Spinal cord (tissue), 9 donors: ENCODE measurements at regions not wholly inside any gene's neighbourhood (a gene's known extent, or its start where the extent isn't known, plus 50 kb on each side); places are given as distances from the start of the nearest gene placed in this dataset.
A peak's percentile ranks its signal among the peaks of the same experiment; 100 is the strongest.

Experiments
- DNase-seq, 6 donors: peaks; one replicate each; pipeline versions ENCODE4 v3.0.0 to v3.0.0-alpha.2; 2013 to 2015; ENCODE audit warnings: low spot score in 6 of 6, low read depth in 4 of 6
- H3K27ac ChIP-seq: one replicate; pipeline ENCODE4 v1.5.1; 2013; ENCODE audit warnings: low read depth, low read length, control low read depth
- H3K27me3 ChIP-seq: one replicate; pipeline ENCODE4 v1.6.1; 2013; ENCODE audit warnings: low read length; ENCODE audit not compliant: control insufficient read depth, insufficient read depth
- H3K36me3 ChIP-seq: one replicate; pipeline ENCODE4 v1.6.1; 2013; ENCODE audit warnings: low read length; ENCODE audit not compliant: control insufficient read depth, insufficient read depth
- H3K4me1 ChIP-seq: one replicate; pipeline ENCODE4 v1.6.1; 2013; ENCODE audit warnings: low read length; ENCODE audit not compliant: control insufficient read depth, insufficient read depth
- H3K4me3 ChIP-seq: one replicate; pipeline ENCODE4 v1.5.1; 2013; ENCODE audit warnings: low read depth, low read length, control low read depth
- H3K9me3 ChIP-seq: one replicate; pipeline ENCODE4 v1.6.1; 2013; ENCODE audit warnings: low read length; ENCODE audit not compliant: control insufficient read depth, insufficient read depth
- WGBS: methylation state at CpG from one replicate; pipeline ENCODE4 v1.1.5; 2013; ENCODE audit warnings: missing lambda C conversion rate; ENCODE audit not compliant: insufficient coverage; 5-methylcytosine and 5-hydroxymethylcytosine counted together
- donor health status: healthy.

DNA sequence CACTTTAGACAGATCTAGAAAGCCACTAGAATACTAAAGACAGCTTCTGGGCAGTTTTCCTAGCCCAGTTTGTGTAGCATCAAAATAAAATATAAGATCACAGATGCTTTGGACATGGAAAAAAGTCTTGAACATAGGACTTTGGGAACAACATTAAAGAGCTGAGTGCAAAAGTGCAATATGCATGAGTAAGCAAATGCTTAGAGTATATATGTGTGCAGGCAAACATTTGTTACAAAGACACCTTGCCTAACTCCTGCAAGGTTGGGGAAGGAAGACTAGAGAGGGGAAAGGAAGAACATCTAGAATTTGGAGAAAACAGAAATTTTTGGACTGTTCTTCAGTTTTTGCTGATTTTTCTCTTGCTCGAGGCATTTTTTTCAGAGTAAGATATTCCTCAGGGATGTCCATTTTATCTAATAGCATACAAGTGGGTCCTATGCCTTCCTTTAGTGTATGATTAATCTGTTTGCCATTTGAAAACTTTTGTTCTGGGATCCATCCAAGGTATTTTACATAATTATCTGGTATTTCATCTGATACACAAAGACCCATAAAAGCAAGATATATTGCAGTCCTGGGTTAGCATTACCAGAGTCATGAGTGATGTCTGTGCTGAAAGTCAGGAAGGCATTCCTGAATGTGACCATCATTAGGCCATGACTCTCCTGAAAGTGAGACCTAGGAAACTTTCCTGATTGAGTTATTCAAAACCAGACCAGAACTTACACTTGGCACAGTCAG is 142.0 kb upstream of the RGMB start:
- peaks cover 4% of the 10 kb centered on the region for H3K9me3 ChIP-seq
- H3K4me3 ChIP-seq = no peak overlapping the region
- no peaks in the 10 kb centered on the region for H3K36me3 ChIP-seq
- no peak for DNase-seq
- no peaks in the 10 kb centered on the region for H3K4me1 ChIP-seq
- no peak overlapping the region for H3K27ac ChIP-seq
- no CpG with 5 or more reads among the region's 1 CpG for WGBS
- H3K27me3 ChIP-seq = no peaks in the 10 kb centered on the region

GRCh38 chr5:98635656-98636055 is 137.8 kb upstream of the RGMB start:
- Histone ChIP-seq H3K4me1 (no peaks in the 10 kb centered on the region), H3K36me3 (no peaks in the 10 kb centered on the region), H3K27ac (no peak overlapping the region), H3K4me3 (no peak overlapping the region), H3K9me3 (no peaks in the 10 kb centered on the region), H3K27me3 (no peaks in the 10 kb centered on the region)
- DNase-seq = peak in 1 of 6 donors; percentile 7
- no CpG with 5 or more reads among the region's 3 CpGs for WGBS

- H3K9me3 ChIP-seq = no peaks in the 10 kb centered on the region
- no CpG with 5 or more reads among the region's 1 CpG for WGBS
- DNase-seq = peak in 1 of 6 donors; percentile 69
- H3K4me1 ChIP-seq = no peaks in the 10 kb centered on the region
- H3K27ac ChIP-seq = no peak overlapping the region
- no peaks in the 10 kb centered on the region for H3K27me3 ChIP-seq
- H3K4me3 ChIP-seq = no peak overlapping the region
- no peaks in the 10 kb centered on the region for H3K36me3 ChIP-seq
Observed at GRCh38 chr5:98637116-98637515, 136.3 kb upstream of the RGMB start.

- peak in 1 of 6 donors; percentile 61 for DNase-seq
- Histone ChIP-seq H3K9me3 (no peaks in the 10 kb centered on the region), H3K27me3 (no peaks in the 10 kb centered on the region), H3K27ac (no peak overlapping the region), H3K4me1 (no peaks in the 10 kb centered on the region), H3K36me3 (no peaks in the 10 kb centered on the region), H3K4me3 (no peak overlapping the region)
- WGBS = no CpG with 5 or more reads among the region's 3 CpGs
Observed at GRCh38 chr5:98637557-98637956, 135.9 kb upstream of the RGMB start.

DNA sequence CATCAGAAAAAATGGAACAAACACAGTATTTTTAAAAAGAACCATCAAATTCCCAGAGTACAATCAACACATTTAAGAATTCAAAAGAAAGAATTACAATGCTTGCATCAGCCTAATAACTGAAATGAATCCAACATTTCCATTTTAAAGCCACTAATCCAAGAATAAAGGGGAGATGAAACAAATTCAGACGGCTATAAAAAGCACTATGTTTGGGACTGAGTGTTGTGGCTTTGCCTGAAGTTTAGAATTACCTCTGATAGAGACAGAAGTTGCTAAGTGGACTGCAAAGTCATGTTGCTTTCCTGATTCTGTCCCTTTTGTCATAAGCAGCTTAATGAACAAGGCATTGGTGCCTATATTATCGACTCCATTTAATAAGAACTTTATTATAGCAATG is 135.4 kb upstream of the RGMB start:
- no peak for DNase-seq
- no peaks in the 10 kb centered on the region for H3K36me3 ChIP-seq
- no peaks in the 10 kb centered on the region for H3K9me3 ChIP-seq
- H3K27me3 ChIP-seq = no peaks in the 10 kb centered on the region
- WGBS = no CpG with 5 or more reads among the region's 2 CpGs
- no peak overlapping the region for H3K27ac ChIP-seq
- H3K4me1 ChIP-seq = no peaks in the 10 kb centered on the region
- H3K4me3 ChIP-seq = no peak overlapping the region

GRCh38 chr5:98638701-98639100 is 134.8 kb upstream of the RGMB start:
- Histone ChIP-seq H3K9me3 (no peaks in the 10 kb centered on the region), H3K27me3 (no peaks in the 10 kb centered on the region), H3K4me3 (no peak overlapping the region), H3K4me1 (no peaks in the 10 kb centered on the region), H3K36me3 (no peaks in the 10 kb centered on the region), H3K27ac (no peak overlapping the region)
- DNase-seq = peak in 2 of 6 donors; percentile 18 to 28
- WGBS = no CpG with 5 or more reads among the region's 1 CpG

DNA sequence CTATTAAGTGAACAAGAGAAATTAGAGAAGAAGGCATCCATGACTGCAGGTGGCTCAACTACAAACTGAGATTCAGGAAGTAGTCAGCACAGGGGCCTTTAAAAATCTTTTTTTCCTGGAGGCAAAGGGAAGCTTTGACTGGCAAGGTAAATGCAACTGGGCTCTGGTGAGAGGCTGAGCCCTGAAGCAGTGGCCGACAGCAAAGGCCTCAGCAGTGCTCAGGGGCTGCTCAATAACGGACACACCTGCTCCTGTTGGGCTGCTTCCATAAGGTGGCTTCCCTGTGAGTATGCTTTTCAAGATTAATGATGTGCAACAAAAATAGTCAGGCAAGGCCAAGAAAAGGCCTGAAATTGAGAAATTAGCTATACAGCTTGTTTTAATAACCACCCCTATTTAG is 134.2 kb upstream of the RGMB start:
- Histone ChIP-seq H3K9me3 (no peaks in the 10 kb centered on the region), H3K27ac (no peak overlapping the region), H3K4me1 (no peaks in the 10 kb centered on the region), H3K27me3 (no peaks in the 10 kb centered on the region), H3K36me3 (no peaks in the 10 kb centered on the region), H3K4me3 (no peak overlapping the region)
- peak in 1 of 6 donors; percentile 24 for DNase-seq
- WGBS = 56% methylated on average over 1 of the region's 2 CpGs

GRCh38 chr5:98641671-98642070 is 131.8 kb upstream of the RGMB start:
- H3K27ac ChIP-seq = no peak overlapping the region
- WGBS = 0% methylated on average over 1 of the region's 1 CpG
- DNase-seq = peak in 2 of 6 donors; percentile 36 to 53

GRCh38 chr5:98643569-98643968 is 129.9 kb upstream of the RGMB start:
- Histone ChIP-seq H3K9me3 (no peaks in the 10 kb centered on the region), H3K27ac (no peak overlapping the region), H3K27me3 (no peaks in the 10 kb centered on the region), H3K4me1 (no peaks in the 10 kb centered on the region), H3K36me3 (no peaks in the 10 kb centered on the region), H3K4me3 (no peak overlapping the region)
- WGBS = 100% methylated on average over 1 of the region's 1 CpG
- DNase-seq = no peak

More at GRCh38 chr5:98641671-98642070, 131.8 kb upstream of the RGMB start:
- no peaks in the 10 kb centered on the region for H3K36me3 ChIP-seq
- H3K27me3 ChIP-seq = no peaks in the 10 kb centered on the region
- H3K4me3 ChIP-seq = no peak overlapping the region
- no peaks in the 10 kb centered on the region for H3K9me3 ChIP-seq
- H3K4me1 ChIP-seq = no peaks in the 10 kb centered on the region

DNA sequence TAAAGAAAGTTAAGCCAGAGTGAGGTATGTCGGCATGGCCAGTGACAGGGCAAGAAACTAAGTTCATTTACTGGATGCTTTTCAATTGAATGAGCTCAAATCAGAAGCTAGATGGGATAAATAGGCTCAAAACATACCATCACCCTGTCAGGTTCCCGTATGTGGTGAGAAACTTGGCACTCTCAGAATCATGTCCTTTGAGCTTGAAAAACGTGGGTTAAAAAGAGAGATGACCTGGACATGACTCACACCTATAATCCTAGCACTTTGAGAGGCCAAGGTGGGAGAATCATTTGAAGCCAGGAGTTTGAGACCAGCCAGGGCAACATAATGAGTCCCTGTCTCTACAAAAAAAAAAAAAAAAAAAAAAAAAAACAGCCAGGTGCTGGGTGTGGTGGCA is 121.7 kb upstream of the RGMB start:
- no peaks in the 10 kb centered on the region for H3K9me3 ChIP-seq
- no peak overlapping the region for H3K4me3 ChIP-seq
- 89% methylated on average over 1 of the region's 3 CpGs for WGBS
- no peaks in the 10 kb centered on the region for H3K36me3 ChIP-seq
- no peaks in the 10 kb centered on the region for H3K4me1 ChIP-seq
- H3K27ac ChIP-seq = no peak overlapping the region
- no peak for DNase-seq
- no peaks in the 10 kb centered on the region for H3K27me3 ChIP-seq
